ENCODE measurements at regions not wholly inside any gene's neighbourhood (a gene's known extent, or its start where the extent isn't known, plus 50 kb on each side); places are given as distances from the start of the nearest gene placed in this dataset.
A peak's percentile ranks its signal among the peaks of the same experiment; 100 is the strongest.

DNA sequence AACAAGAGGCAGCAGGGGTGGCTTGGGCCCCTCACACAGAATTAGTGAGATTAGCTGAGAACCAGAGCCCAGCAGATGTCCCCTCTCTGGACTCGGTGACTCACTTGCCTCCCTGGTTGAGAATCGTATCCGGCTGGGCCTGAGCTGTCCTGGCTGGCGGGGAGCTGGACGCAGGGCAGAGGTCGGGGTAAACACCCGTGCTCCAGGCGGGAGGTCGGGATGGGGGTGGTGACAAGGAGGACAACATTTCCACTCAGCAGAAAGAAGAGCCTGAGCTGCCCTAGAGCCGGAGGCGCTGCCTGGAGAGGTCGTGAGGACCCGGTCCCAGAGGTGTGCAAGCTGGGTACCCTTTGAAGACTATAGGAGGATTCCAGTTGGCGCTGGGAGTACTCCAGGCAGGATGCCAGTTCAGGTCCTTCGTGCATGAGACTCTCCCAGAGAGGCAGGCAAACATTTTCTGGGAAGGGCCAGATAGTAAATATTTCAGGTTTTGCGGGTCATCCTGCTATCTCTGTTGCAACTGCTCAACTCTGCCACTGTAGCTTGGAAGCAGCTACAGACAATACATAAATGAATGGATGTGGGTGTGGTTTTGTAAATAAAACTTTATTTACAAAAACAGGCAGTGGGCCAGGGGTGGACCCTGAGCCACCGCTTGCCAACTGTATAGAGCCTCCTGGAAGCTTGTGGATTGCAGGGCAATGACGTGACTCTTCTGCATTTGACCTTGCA is 116.8 kb upstream of the WNT4 start (continued):
- TF ChIP-seq ZNF462 (CRISPR knock-in tag; IDR thresholded peaks at IDR 0.05) (no peak), ZNF114 (CRISPR knock-in tag; IDR thresholded peaks at IDR 0.05) (no peak)
- TF ChIP-seq, protein P1, sequence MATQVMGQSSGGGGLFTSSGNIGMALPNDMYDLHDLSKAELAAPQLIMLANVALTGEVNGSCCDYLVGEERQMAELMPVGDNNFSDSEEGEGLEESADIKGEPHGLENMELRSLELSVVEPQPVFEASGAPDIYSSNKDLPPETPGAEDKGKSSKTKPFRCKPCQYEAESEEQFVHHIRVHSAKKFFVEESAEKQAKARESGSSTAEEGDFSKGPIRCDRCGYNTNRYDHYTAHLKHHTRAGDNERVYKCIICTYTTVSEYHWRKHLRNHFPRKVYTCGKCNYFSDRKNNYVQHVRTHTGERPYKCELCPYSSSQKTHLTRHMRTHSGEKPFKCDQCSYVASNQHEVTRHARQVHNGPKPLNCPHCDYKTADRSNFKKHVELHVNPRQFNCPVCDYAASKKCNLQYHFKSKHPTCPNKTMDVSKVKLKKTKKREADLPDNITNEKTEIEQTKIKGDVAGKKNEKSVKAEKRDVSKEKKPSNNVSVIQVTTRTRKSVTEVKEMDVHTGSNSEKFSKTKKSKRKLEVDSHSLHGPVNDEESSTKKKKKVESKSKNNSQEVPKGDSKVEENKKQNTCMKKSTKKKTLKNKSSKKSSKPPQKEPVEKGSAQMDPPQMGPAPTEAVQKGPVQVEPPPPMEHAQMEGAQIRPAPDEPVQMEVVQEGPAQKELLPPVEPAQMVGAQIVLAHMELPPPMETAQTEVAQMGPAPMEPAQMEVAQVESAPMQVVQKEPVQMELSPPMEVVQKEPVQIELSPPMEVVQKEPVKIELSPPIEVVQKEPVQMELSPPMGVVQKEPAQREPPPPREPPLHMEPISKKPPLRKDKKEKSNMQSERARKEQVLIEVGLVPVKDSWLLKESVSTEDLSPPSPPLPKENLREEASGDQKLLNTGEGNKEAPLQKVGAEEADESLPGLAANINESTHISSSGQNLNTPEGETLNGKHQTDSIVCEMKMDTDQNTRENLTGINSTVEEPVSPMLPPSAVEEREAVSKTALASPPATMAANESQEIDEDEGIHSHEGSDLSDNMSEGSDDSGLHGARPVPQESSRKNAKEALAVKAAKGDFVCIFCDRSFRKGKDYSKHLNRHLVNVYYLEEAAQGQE (IDR thresholded peaks at IDR 0.05; ENCODE audit: unreplicated experiment), result no peak

DNA sequence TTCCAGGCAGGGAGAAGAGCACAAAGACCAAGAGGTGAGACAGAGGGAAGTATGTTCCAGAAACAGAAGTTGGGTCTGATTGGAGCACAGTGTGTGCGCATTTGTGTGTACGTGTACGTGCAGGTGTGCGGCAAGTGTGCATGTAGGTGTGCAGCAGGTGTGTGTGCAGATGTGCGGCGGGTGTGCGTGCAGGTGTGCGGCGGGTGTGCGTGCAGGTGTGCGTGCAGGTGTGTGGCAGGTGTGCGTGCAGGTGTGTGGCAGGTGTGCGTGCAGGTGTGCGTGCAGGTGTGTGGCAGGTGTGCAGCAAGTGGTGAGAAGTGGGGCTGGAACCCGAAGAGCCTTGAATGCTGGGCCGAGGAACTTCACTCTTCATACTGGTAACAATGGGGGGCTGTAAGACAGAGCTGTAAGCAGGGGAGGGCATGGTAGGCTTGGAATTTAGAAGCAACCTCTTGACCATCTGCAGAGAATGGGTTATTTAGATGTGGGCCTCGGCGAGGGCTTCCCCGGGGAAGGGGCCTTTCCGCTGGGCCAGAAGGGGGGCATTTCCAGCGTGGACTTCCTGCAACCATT is 118.0 kb upstream of the WNT4 start:
- no peak overlapping the region; the same call in 2 of the 3 replicates for H3K4me3 Mint-ChIP-seq
- Histone ChIP-seq H4K20me1 (replicated peaks; ENCODE audit: insufficient read depth) (no peaks in the 10 kb centered on the region), H3K27me3 (ENCODE audit: insufficient read depth) (no peaks in the 10 kb centered on the region), H3K4me1 (ENCODE audit: insufficient read depth) (peaks cover 45% of the 10 kb centered on the region), H3K36me3 (ENCODE audit: insufficient read depth) (no peaks in the 10 kb centered on the region), H3K4me3 (no peak overlapping the region), H2AFZ (no peak overlapping the region), H3K27ac (ENCODE audit: low read depth) (no peak overlapping the region), H3K79me2 (replicated peaks; ENCODE audit: insufficient read depth) (no peaks in the 10 kb centered on the region), H3K9me2 (ENCODE audit: insufficient read depth) (no peaks in the 10 kb centered on the region), H3F3A (replicated peaks; ENCODE audit: low read depth) (no peaks in the 10 kb centered on the region), H3K4me2 (no peak overlapping the region)
- H3K27ac Mint-ChIP-seq, result peak overlapping the region; percentile 37; the same call in 1 of the 2 replicates
- ATAC-seq, result no peak
- H3K27me3 Mint-ChIP-seq (ENCODE audit: insufficient read depth, low read depth, poor library complexity), result peaks cover 23% of the 10 kb centered on the region
- no peaks in the 10 kb centered on the region for H3K36me3 Mint-ChIP-seq (ENCODE audit: low read depth)
- no peak for DNase-seq (ENCODE audit: low spot score)
- no peaks in the 10 kb centered on the region; the same call in 2 of the 3 replicates for H3K9me3 Mint-ChIP-seq
- peaks cover 65% of the 10 kb centered on the region for H3K4me1 Mint-ChIP-seq
- no peak for TF ChIP-seq ZNF331 (CRISPR knock-in tag; IDR thresholded peaks at IDR 0.05; ENCODE audit: low read depth)
